NCI-H2196 (cell line): ENCODE measurements at regions not wholly inside any gene's neighbourhood (a gene's known extent, or its start where the extent isn't known, plus 50 kb on each side); places are given as distances from the start of the nearest gene placed in this dataset.
A peak's percentile ranks its signal among the peaks of the same experiment; 100 is the strongest.
"Not testable (repeated sequence)": the region's sequence is repeated elsewhere in the genome, so short reads cannot be mapped to it uniquely, and the experiment has no call there.

ENCODE experiments used
- DNase-seq: peaks from one replicate; lab custom pipeline; 2025; ENCODE audit not compliant: unreplicated experiment; lab: John Stamatoyannopoulos, UW

- DNase-seq: no peak
These were observed 184.3 kb upstream of the HMCN1 start for GRCh38 chr1:185549906-185550305.

GRCh38 chr1:185546029-185546428 lies 188.2 kb upstream of the HMCN1 start:
- no peak for DNase-seq

- DNase-seq: no peak
These were observed 192.3 kb upstream of the HMCN1 start for GRCh38 chr1:185541871-185542301.

- DNase-seq: no peak
These were observed 193.9 kb upstream of the HMCN1 start for GRCh38 chr1:185540295-185540694.

- no peak for DNase-seq
These were observed 194.8 kb upstream of the HMCN1 start for GRCh38 chr1:185539277-185539943.

GRCh38 chr1:185538309-185538898 lies 195.8 kb upstream of the HMCN1 start:
- not testable (repeated sequence) for DNase-seq

GRCh38 chr1:185537596-185537995 lies 196.6 kb upstream of the HMCN1 start:
- no peak for DNase-seq

GRCh38 chr1:185536165-185536920 lies 197.8 kb upstream of the HMCN1 start:
- DNase-seq: no peak

- no peak for DNase-seq
These were observed 198.6 kb upstream of the HMCN1 start for GRCh38 chr1:185535621-185536020.

GRCh38 chr1:185534801-185535200 lies 199.4 kb upstream of the HMCN1 start:
- peak; percentile 89 for DNase-seq

- no peak for DNase-seq
These were observed 200.6 kb upstream of the HMCN1 start for GRCh38 chr1:185533596-185533995.

GRCh38 chr1:185532856-185533255 lies 201.3 kb upstream of the HMCN1 start:
- DNase-seq: no peak

GRCh38 chr1:185531838-185532237 lies 202.4 kb upstream of the HMCN1 start:
- DNase-seq: no peak

GRCh38 chr1:185530215-185530614 lies 204.0 kb upstream of the HMCN1 start:
- DNase-seq: no peak

- DNase-seq: no peak
These were observed 204.5 kb upstream of the HMCN1 start for GRCh38 chr1:185529673-185530072.

- DNase-seq: no peak
These were observed 206.0 kb upstream of the HMCN1 start for GRCh38 chr1:185528084-185528676.

- DNase-seq: no peak
These were observed 207.6 kb upstream of the HMCN1 start for GRCh38 chr1:185526344-185527307.

- DNase-seq: no peak
These were observed 203.3 kb upstream of the IVNS1ABP start for GRCh38 chr1:185520188-185520920.

- no peak for DNase-seq
These were observed 200.9 kb upstream of the IVNS1ABP start for GRCh38 chr1:185517808-185518419.
